Panc1 (cell line): ENCODE measurements at regions not wholly inside any gene's neighbourhood (a gene's known extent, or its start where the extent isn't known, plus 50 kb on each side); places are given as distances from the start of the nearest gene placed in this dataset.

Experiments
- ATAC-seq: fragments of 200-7000 bp; cut with Tn5 transposase; 2 replicates; pipeline ENCODE4 v1.9.1; 2020; ENCODE audit warnings: mild to moderate bottlenecking, moderate library complexity
- BruUV-seq: library from RNA; stranded (reverse); fragments of 400-500 nt; replicated peaks from 2 replicates; lab custom pipeline; 2021; lab: Mats Ljungman, UMichigan
- CTCF ChIA-PET: fragments of 300-600 bp; sonication (Branson Sonifier 250); formaldehyde crosslinking; loops from one replicate; lab custom pipeline; 2022; ENCODE audit warnings: antibody characterized with exemption; lab: Charles Lee
- POLR2A ChIA-PET: fragments of 300-600 bp; sonication (Branson Sonifier 250); formaldehyde crosslinking; loops from one replicate; lab custom pipeline; 2022; ENCODE audit warnings: antibody characterized with exemption; lab: Charles Lee
- DNase-seq: peaks from one replicate; pipeline ENCODE4 v3.0.0-alpha.2; 2010; ENCODE audit warnings: low read depth, low spot score
- H3K27ac ChIP-seq: 2 replicates; pipeline ENCODE4 v1.5.1; 2011; ENCODE audit warnings: mild to moderate bottlenecking, low read length, inconsistent platforms
- H3K27me3 ChIP-seq: fragments of 200-500 bp; sonication (Bioruptor generic); 2 replicates; pipeline ENCODE4 v1.6.0; 2014; ENCODE audit warnings: low read length, inconsistent platforms; ENCODE audit not compliant: control insufficient read depth, insufficient read depth
- H3K36me3 ChIP-seq: fragments of 200-500 bp; sonication (Bioruptor generic); 2 replicates; pipeline ENCODE4 v1.5.1; 2014; ENCODE audit warnings: inconsistent platforms, mild to moderate bottlenecking, low read length, moderate library complexity; ENCODE audit not compliant: control insufficient read depth, insufficient read depth
- H3K4me1 ChIP-seq: 2 replicates; pipeline ENCODE4 v1.5.1; 2011; ENCODE audit warnings: inconsistent platforms, mild to moderate bottlenecking, low read length, moderate library complexity; ENCODE audit not compliant: control insufficient read depth, insufficient read depth
- H3K4me3 ChIP-seq, 2 experiments: 2 replicates each; pipeline ENCODE4 v1.5.1; 2011 to 2012; ENCODE audit warnings: low read depth in 2 of 2, low read length in 2 of 2, mild to moderate bottlenecking in 2 of 2, inconsistent platforms in 1 of 2, moderate library complexity in 1 of 2
- H3K9me3 ChIP-seq: fragments of 200-500 bp; sonication (Bioruptor generic); 2 replicates; pipeline ENCODE4 v1.5.1; 2014; ENCODE audit warnings: low read depth, mild to moderate bottlenecking, inconsistent platforms, low read length, moderate library complexity; ENCODE audit not compliant: control insufficient read depth, insufficient read depth
- CTCF ChIP-seq: fragments of 450-650 bp; IDR thresholded peaks from 2 replicates; pipeline ENCODE4 v1.5.1; 2017; ENCODE audit warnings: mild to moderate bottlenecking
- POLR2AphosphoS5 ChIP-seq: IDR thresholded peaks from 2 replicates; pipeline ENCODE4 v1.6.1; 2012; ENCODE audit warnings: mild to moderate bottlenecking, low read depth, low read length, moderate library complexity
- REST ChIP-seq, 2 experiments: IDR thresholded peaks; 2 replicates each; pipeline ENCODE4 v1.6.1; 2011 to 2012; ENCODE audit warnings: low read depth in 2 of 2, control low read depth in 1 of 2, low read length in 1 of 2, mild to moderate bottlenecking in 1 of 2, moderate library complexity in 1 of 2; ENCODE audit not compliant: insufficient read depth in 1 of 2
- SIN3A ChIP-seq: IDR thresholded peaks from 2 replicates; pipeline ENCODE4 v1.6.1; 2012; ENCODE audit warnings: low read depth, mild to moderate bottlenecking, low read length, moderate library complexity, borderline replicate concordance; ENCODE audit not compliant: insufficient read depth
- TCF7L2 ChIP-seq: IDR thresholded peaks from 2 replicates; pipeline ENCODE4 v1.6.1; 2011; ENCODE audit warnings: mild to moderate bottlenecking, low read depth, low read length, inconsistent platforms
- in situ Hi-C: cut with HindIII; loops from 2 replicates; pipeline ENCODE4 v1.10.0; 2016; ENCODE audit warnings: low sequenced_read_pairs, low pct_unique_long_range_greater_than_20kb
- intact Hi-C: fragments of 100-400 bp; cut with micrococcal nuclease; formaldehyde crosslinking; loops from one replicate; pipeline ENCODE4 v1.10.0; 2022; ENCODE audit not compliant: unreplicated experiment

GRCh38 chr13:80530902-80531301 is 190.0 kb upstream of the SPRY2 start:
- ATAC-seq (no peak), DNase-seq (no peak)
- Histone ChIP-seq H3K27me3 (no peaks in the 10 kb centered on the region), H3K4me3 (no peak overlapping the region), H3K36me3 (no peaks in the 10 kb centered on the region), H3K27ac (no peak overlapping the region), H3K4me1 (no peaks in the 10 kb centered on the region), H3K9me3 (no peaks in the 10 kb centered on the region; the same call in 1 of the 2 replicates)
- in situ Hi-C loops (no loop called here), intact Hi-C loops (no loop called here)
- no TSS peak for BruUV-seq
- CTCF ChIA-PET: no interaction called here
- POLR2A ChIA-PET: no interaction called here
- no peak for TF ChIP-seq CTCF
- no peak for TF ChIP-seq SIN3A
- TF ChIP-seq REST (IDR thresholded peaks at IDR 0.05; ENCODE audit: insufficient read depth in 1 of 2, low read depth in 2 of 2, low read length in 1 of 2): no peak

- ATAC-seq (no peak), DNase-seq (no peak)
- no peaks in the 10 kb centered on the region for H3K27me3 ChIP-seq
- POLR2A ChIA-PET: no interaction called here
- no peak overlapping the region for H3K27ac ChIP-seq
- no peak overlapping the region for H3K4me3 ChIP-seq
- in situ Hi-C loops: no loop called here
- TF ChIP-seq REST (IDR thresholded peaks at IDR 0.05; ENCODE audit: insufficient read depth in 1 of 2, low read depth in 2 of 2, low read length in 1 of 2) (no peak), CTCF (no peak), TCF7L2 (no peak), SIN3A (no peak), POLR2AphosphoS5 (no peak)
- no TSS peak for BruUV-seq
- no peaks in the 10 kb centered on the region for H3K36me3 ChIP-seq
- H3K4me1 ChIP-seq: no peaks in the 10 kb centered on the region
- CTCF ChIA-PET: no interaction called here
- no peaks in the 10 kb centered on the region; the same call in 1 of the 2 replicates for H3K9me3 ChIP-seq
- intact Hi-C loops: no loop called here
Measured at GRCh38 chr13:80530191-80530590, 189.3 kb upstream of the SPRY2 start.
